ENCODE measurements at regions not wholly inside any gene's neighbourhood (a gene's known extent, or its start where the extent isn't known, plus 50 kb on each side); places are given as distances from the start of the nearest gene placed in this dataset.

GRCh38 chr20:50335105-50335504 lies 144.5 kb downstream of the CEBPB start:
- TF ChIP-seq CTCF (IDR thresholded peaks at IDR 0.05) (no peak), ZSCAN18 (CRISPR knock-in tag; IDR thresholded peaks at IDR 0.05) (no peak), MYBL2 (CRISPR knock-in tag; IDR thresholded peaks at IDR 0.05) (no peak), TCF7 (CRISPR knock-in tag; IDR thresholded peaks at IDR 0.05; ENCODE audit: low read depth) (no peak), JUN (CRISPR knock-in tag; IDR thresholded peaks at IDR 0.05) (no peak), E2F4 (CRISPR knock-in tag; IDR thresholded peaks at IDR 0.05; ENCODE audit: borderline replicate concordance, low read depth) (no peak), FOXP4 (CRISPR knock-in tag; IDR thresholded peaks at IDR 0.05) (no peak), ZBTB21 (CRISPR knock-in tag; IDR thresholded peaks at IDR 0.05; ENCODE audit: borderline replicate concordance) (no peak), RELA (CRISPR knock-in tag; IDR thresholded peaks at IDR 0.05; ENCODE audit: borderline replicate concordance) (no peak), USF1 (CRISPR knock-in tag; IDR thresholded peaks at IDR 0.05) (peak; percentile 88)

All from WTC11 (cell line).